AG09309 (cell line): ENCODE measurements at regions not wholly inside any gene's neighbourhood (a gene's known extent, or its start where the extent isn't known, plus 50 kb on each side); places are given as distances from the start of the nearest gene placed in this dataset.

Experiments used
- DNase-seq: peaks from one replicate; pipeline ENCODE4 v3.0.0-alpha.2; 2010; ENCODE audit warnings: low read depth
- H3K4me3 ChIP-seq: 2 replicates; pipeline ENCODE4 v1.5.1; 2011; ENCODE audit warnings: mild to moderate bottlenecking, low read depth, low read length, moderate library complexity; ENCODE audit not compliant: control insufficient read depth
- CTCF ChIP-seq: IDR thresholded peaks from 2 replicates; pipeline ENCODE4 v1.5.1; 2011; ENCODE audit warnings: mild to moderate bottlenecking, low read depth, low read length, inconsistent platforms; ENCODE audit not compliant: insufficient read depth, control insufficient read depth; ENCODE audit errors: missing control alignments

GRCh38 chr3:104750581-104750980 is 616.1 kb upstream of the ALCAM start:
- TF ChIP-seq CTCF: no peak
- no peak for DNase-seq
- H3K4me3 ChIP-seq: no peak overlapping the region

DNA sequence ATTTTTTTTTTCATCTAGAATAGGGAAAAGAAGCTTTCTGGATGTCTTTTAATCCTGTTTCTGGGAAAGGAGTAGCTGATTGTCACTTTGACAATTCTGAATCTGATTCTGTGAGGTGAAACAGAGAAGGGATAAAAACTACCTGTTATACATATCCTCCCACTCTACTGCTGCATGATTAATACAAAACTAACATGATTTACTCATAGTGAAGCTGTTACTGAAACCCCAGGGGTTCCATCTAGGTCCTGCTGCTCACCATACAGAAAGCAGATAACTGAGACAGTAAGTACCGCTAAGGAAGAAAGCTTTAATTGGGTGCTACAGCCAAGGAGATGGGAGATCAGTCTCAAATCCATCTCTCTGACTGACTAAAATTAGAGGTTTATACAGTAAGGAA is 610.9 kb upstream of the ALCAM start:
- no peak for TF ChIP-seq CTCF
- no peak overlapping the region for H3K4me3 ChIP-seq
- no peak for DNase-seq

DNA sequence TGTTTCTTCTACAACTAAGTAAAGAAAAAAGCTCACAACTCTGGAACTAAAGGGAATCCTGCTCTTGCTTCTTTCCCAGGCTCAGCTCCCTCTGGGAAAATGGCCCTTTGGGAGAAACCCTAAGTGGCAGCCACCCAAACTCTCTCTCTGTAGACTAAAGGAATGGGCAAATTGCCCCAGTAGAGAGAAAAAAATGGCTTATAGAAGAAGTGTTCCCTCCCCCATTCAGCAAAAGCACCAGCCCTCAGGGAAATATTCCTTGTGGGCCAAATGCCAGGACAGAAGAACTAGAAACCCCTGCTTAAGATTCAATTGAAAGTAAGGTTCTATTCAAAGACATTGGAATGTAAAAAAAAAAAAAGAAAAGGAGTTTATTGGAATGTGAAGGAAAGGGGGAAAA is 603.7 kb upstream of the ALCAM start:
- H3K4me3 ChIP-seq: no peak overlapping the region

DNA sequence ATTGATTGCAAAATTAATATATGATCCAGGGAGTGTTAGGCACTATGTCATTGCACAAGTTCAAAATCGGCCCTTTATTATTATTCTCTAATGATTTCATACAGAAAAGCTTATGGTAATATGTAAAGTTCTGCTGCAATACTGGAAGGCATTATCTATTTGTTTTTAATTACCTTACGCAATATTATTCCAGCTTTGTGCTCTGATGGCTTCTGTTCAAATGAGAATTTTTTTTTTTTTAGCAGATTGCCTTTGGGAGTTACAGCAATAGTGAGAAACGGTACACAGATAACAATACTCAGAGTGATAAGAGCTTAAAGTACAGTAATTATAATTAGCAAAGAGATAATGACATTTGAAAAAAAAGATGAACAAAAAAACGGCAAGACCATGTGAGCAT is 602.2 kb upstream of the ALCAM start:
- DNase-seq: no peak
- no peak overlapping the region for H3K4me3 ChIP-seq
- no peak for TF ChIP-seq CTCF

More for the DNA sequence above, 603.7 kb upstream of the ALCAM start:
- no peak for TF ChIP-seq CTCF
- no peak for DNase-seq

DNA sequence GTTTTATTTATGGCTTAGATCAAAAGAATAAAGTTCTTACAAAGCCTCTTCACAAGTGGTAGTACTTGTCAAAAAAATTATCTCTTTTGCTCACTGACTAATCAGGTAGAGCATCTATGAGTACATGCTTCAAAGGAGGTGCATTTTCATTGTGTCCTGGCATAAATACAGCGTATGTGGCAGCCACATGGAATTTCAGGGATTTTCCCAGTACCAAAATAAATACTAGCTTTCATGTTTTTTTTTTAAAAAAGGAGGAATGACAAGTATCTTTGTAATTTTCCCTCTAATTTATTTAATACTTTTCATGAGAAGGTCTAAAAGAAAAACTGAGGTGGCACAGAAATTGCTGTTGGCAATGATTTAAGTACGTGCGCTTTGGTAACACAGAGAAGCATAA is 597.8 kb upstream of the ALCAM start:
- DNase-seq: no peak
- TF ChIP-seq CTCF: no peak
- H3K4me3 ChIP-seq: no peak overlapping the region

- no peak for TF ChIP-seq CTCF
- DNase-seq: no peak
- no peak overlapping the region for H3K4me3 ChIP-seq
These were observed 587.4 kb upstream of the ALCAM start for GRCh38 chr3:104779324-104779723.

- no peak for DNase-seq
- H3K4me3 ChIP-seq: no peak overlapping the region
- TF ChIP-seq CTCF: no peak
These were observed 585.6 kb upstream of the ALCAM start for GRCh38 chr3:104781112-104781511.
